RWPE1 (cell line): ENCODE measurements at regions not wholly inside any gene's neighbourhood (a gene's known extent, or its start where the extent isn't known, plus 50 kb on each side); places are given as distances from the start of the nearest gene placed in this dataset.

ENCODE experiments used
- CTCF ChIA-PET: fragments of 350-600 bp; sonication (Branson Sonifier 250); formaldehyde crosslinking; extraction: SDS; loops from one replicate; lab custom pipeline; 2021; lab: Yijun Ruan, JAX
- POLR2A ChIA-PET: fragments of 400-600 bp; formaldehyde crosslinking; extraction: SDS; loops from one replicate; lab custom pipeline; 2020; ENCODE audit warnings: antibody characterized with exemption; ENCODE audit not compliant: low non-redundant PET; lab: Yijun Ruan, JAX
- DNase-seq: peaks from one replicate; pipeline ENCODE4 v3.0.0; 2012; ENCODE audit warnings: low spot score
- H3K27ac ChIP-seq: fragments of 450-650 bp; 2 replicates; pipeline ENCODE4 v1.5.1; 2017
- CTCF ChIP-seq: fragments of 450-650 bp; conservative IDR thresholded peaks from 2 replicates; pipeline ENCODE4 v1.5.1; 2017; ENCODE audit warnings: low read depth, mild to moderate bottlenecking

GRCh38 chr7:109259151-109259550 is 689.5 kb downstream of the DNAJB9 start:
- ChIA-PET CTCF (no interaction called here), POLR2A (no interaction called here)
- no peak overlapping the region for H3K27ac ChIP-seq
- DNase-seq = no peak
- no peak for TF ChIP-seq CTCF

DNA sequence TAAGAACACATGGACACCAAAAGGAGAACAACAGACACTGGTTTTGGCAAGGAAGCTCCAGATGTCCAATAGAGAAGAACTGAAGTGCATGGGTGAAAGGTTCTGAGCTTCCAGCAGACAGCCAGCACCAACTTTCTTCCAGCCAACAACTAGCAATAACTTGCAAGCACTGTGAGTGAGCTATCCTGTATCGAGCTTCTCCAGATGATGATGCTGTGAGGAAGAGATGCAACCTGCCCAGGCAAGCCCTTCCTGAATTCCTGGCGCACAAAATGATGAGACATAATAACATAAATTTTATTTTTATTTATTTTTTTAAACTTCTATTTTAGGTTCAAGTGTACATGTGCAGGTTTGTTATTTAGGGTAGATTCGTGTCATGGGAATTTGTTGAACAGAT is 692.1 kb downstream of the DNAJB9 start:
- DNase-seq = no peak
- no peak for TF ChIP-seq CTCF
- H3K27ac ChIP-seq = no peak overlapping the region
- ChIA-PET CTCF (no interaction called here), POLR2A (no interaction called here)

GRCh38 chr7:109266610-109267009 is 696.9 kb downstream of the DNAJB9 start:
- DNase-seq = no peak
- TF ChIP-seq CTCF = no peak
- no peak overlapping the region for H3K27ac ChIP-seq
- ChIA-PET POLR2A (no interaction called here), CTCF (no interaction called here)

- TF ChIP-seq CTCF = no peak
- CTCF ChIA-PET = no interaction called here
- H3K27ac ChIP-seq = no peak overlapping the region
- no peak for DNase-seq
- POLR2A ChIA-PET = no interaction called here
Measured at GRCh38 chr7:109276348-109276747, 706.7 kb downstream of the DNAJB9 start.

GRCh38 chr7:109282726-109283125 is 713.1 kb downstream of the DNAJB9 start:
- CTCF ChIA-PET = interaction anchor here (0.6 kb wide), 1 partner anchor 494 kb away, joined by 3 read pairs; no protein-coding TSS in a partner anchor
- POLR2A ChIA-PET = no interaction called here

GRCh38 chr7:109284943-109285342 is 715.3 kb downstream of the DNAJB9 start:
- no peak for DNase-seq
- POLR2A ChIA-PET = no interaction called here
- H3K27ac ChIP-seq = no peak overlapping the region
- CTCF ChIA-PET = no interaction called here
- no peak for TF ChIP-seq CTCF

More at GRCh38 chr7:109282726-109283125, 713.1 kb downstream of the DNAJB9 start:
- no peak for TF ChIP-seq CTCF
- DNase-seq = no peak
- H3K27ac ChIP-seq = no peak overlapping the region

GRCh38 chr7:109295158-109295557 is 725.5 kb downstream of the DNAJB9 start:
- no peak for DNase-seq
- ChIA-PET POLR2A (no interaction called here), CTCF (no interaction called here)
- no peak for TF ChIP-seq CTCF
- H3K27ac ChIP-seq = no peak overlapping the region
